GM12873 (cell line): ENCODE measurements at regions not wholly inside any gene's neighbourhood (a gene's known extent, or its start where the extent isn't known, plus 50 kb on each side); places are given as distances from the start of the nearest gene placed in this dataset.

Source experiments
- TF ChIP-seq, protein P1 (sequence below): IDR thresholded peaks from 2 replicates; pipeline ENCODE4 v1.5.1; 2012; ENCODE audit warnings: low read depth, mild to moderate bottlenecking, moderate library complexity, low read length, control low read depth; ENCODE audit not compliant: insufficient read depth; ENCODE audit errors: missing control alignments

- TF ChIP-seq, protein P1, sequence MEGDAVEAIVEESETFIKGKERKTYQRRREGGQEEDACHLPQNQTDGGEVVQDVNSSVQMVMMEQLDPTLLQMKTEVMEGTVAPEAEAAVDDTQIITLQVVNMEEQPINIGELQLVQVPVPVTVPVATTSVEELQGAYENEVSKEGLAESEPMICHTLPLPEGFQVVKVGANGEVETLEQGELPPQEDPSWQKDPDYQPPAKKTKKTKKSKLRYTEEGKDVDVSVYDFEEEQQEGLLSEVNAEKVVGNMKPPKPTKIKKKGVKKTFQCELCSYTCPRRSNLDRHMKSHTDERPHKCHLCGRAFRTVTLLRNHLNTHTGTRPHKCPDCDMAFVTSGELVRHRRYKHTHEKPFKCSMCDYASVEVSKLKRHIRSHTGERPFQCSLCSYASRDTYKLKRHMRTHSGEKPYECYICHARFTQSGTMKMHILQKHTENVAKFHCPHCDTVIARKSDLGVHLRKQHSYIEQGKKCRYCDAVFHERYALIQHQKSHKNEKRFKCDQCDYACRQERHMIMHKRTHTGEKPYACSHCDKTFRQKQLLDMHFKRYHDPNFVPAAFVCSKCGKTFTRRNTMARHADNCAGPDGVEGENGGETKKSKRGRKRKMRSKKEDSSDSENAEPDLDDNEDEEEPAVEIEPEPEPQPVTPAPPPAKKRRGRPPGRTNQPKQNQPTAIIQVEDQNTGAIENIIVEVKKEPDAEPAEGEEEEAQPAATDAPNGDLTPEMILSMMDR, result no peak
Observed at GRCh38 chr10:105700218-105700617, 1059.1 kb downstream of the SORCS3 start.

- TF ChIP-seq, protein P1, result no peak
Observed at GRCh38 chr10:105699504-105699903, 1058.4 kb downstream of the SORCS3 start.

DNA sequence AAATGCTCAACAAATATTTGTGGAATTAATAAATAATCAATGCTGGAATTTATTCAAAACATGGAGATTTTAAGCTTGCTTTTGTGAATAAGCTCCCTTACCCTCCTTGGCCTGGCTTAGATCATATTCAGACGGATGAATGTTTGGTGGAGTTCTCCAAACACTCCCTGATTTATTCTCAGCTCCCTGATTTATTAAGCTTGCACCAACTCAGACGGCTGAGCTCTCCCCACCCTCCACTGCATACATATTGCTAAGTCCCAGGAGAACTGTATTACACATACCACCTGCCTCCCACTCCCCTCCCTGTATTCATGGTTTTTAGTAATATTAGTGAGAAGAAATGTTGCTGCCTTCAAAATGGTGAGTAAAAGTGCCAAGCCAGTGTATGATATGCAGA is 1057.5 kb downstream of the SORCS3 start:
- TF ChIP-seq, protein P1, result no peak

GRCh38 chr10:105697290-105697780 is 1056.2 kb downstream of the SORCS3 start:
- TF ChIP-seq, protein P1, result no peak

DNA sequence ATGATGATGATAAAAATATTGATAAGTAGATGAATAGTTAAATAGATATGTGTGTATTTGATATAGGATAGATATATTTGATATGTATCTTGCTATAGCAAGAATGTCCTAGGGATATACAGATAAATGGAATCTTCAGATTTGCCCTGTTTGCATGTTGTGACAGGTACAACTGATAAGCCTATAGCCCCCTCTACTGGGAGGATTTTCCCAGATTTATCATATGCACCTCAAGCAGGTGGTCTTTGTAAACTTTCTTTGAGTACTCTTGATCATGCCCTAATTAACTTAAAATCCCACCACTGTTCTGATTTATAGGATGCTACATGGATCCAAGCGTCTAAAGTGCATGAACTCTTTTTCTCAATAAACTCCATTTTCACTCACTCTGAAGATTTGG is 1050.7 kb downstream of the SORCS3 start:
- TF ChIP-seq, protein P1, result no peak

DNA sequence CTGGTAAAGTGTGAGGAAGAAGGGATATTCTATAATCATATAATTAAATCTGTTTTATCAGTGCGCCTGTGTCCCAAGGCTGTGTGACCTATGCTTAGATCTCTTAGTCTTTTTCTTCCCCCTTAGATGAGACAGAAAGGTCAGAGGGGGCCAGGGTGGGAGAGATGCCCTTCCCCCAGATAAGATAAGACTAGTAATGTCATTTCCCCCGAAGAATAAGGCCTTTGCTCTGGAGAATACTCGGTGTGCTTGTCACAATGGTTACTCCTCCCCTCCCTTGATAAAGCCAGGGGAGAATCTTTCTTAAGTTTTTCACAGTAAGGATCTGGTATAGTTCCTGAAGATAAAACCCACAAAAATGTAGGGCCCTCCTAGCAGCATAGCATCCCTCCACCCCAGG is 1041.8 kb downstream of the SORCS3 start:
- TF ChIP-seq, protein P1, result no peak

- TF ChIP-seq, protein P1, result no peak
Observed at GRCh38 chr10:105681051-105681450, 1040.0 kb downstream of the SORCS3 start.
